Transverse colon (tissue), 4 donors: ENCODE measurements at regions not wholly inside any gene's neighbourhood (a gene's known extent, or its start where the extent isn't known, plus 50 kb on each side); places are given as distances from the start of the nearest gene placed in this dataset.

Source experiments
- DNase-seq: peaks from one replicate; pipeline ENCODE4 v3.0.0-alpha.2; 2019
- H3K27ac ChIP-seq, 4 donors: fragments of 200-600 bp; sonication (generic); 2 replicates each; pipeline ENCODE4 v1.5.1; 2016 to 2018; ENCODE audit warnings: inconsistent platforms in 4 of 4
- H3K27me3 ChIP-seq: fragments of 200-600 bp; sonication (generic); 2 replicates; pipeline ENCODE4 v1.5.1; 2017; ENCODE audit warnings: inconsistent platforms
- H3K36me3 ChIP-seq, 4 donors: fragments of 200-600 bp; sonication (generic); 2 replicates each; pipeline ENCODE4 v1.5.1; 2017 to 2019; ENCODE audit warnings: inconsistent platforms in 4 of 4
- H3K4me1 ChIP-seq, 4 donors: fragments of 200-600 bp; sonication (generic); 2 replicates each; pipeline ENCODE4 v1.5.1; 2017 to 2020; ENCODE audit warnings: inconsistent platforms in 4 of 4
- H3K4me3 ChIP-seq, 4 donors: fragments of 200-600 bp; sonication (generic); 1 replicate in 1 of 4; 2 replicates in 3 of 4; pipeline versions ENCODE4 v1.5.1 to v1.6.1; 2017 to 2019; ENCODE audit warnings: inconsistent platforms in 4 of 4
- H3K9me3 ChIP-seq, 2 donors: fragments of 200-600 bp; sonication (generic); 2 replicates each; pipeline ENCODE4 v1.5.1; 2017 to 2019; ENCODE audit warnings: inconsistent platforms in 2 of 2
- EP300 ChIP-seq: sonication (generic); formaldehyde crosslinking; IDR thresholded peaks from one replicate; pipeline ENCODE4 v1.6.1; 2017; ENCODE audit warnings: antibody characterized with exemption, low read depth
- POLR2A ChIP-seq: fragments of 450-650 bp; IDR thresholded peaks from one replicate; pipeline ENCODE4 v1.6.1; 2016; ENCODE audit warnings: antibody characterized with exemption, mild to moderate bottlenecking, moderate library complexity
- POLR2AphosphoS5 ChIP-seq, 3 donors: sonication (generic); formaldehyde crosslinking; IDR thresholded peaks; one replicate each; pipeline ENCODE4 v1.6.1; 2016; ENCODE audit warnings: antibody characterized with exemption in 3 of 3
- WGBS, 2 donors: methylation state at CpG; one replicate each; pipeline ENCODE4 v1.1.5; 2018; ENCODE audit warnings: low coverage in 1 of 2; 5-methylcytosine and 5-hydroxymethylcytosine counted together
- in situ Hi-C, 4 donors: fragments of 200-750 bp; cut with MboI; loops; one replicate each; pipeline versions ENCODE4 v1.15.0 to v1.15.1; 2017; ENCODE audit warnings: low sequenced_read_pairs in 3 of 4, low pct_ligation_motif_present in 1 of 4, low pct_unique_long_range_greater_than_20kb in 1 of 4
- intact Hi-C: fragments of 100-400 bp; cut with DNase I; formaldehyde crosslinking; loops from one replicate; pipeline ENCODE4 v1.15.1; 2023; ENCODE audit warnings: low total_unique reads
- TF ChIP-seq, protein P1 (sequence below), 5 experiments: fragments of 200-600 bp in 3 of 5; fragments of 450-650 bp in 2 of 5; sonication (generic) in 3 of 5; IDR thresholded peaks; 1 replicate in 2 of 5; 2 replicates in 3 of 5; pipeline ENCODE4 v1.5.1; 2016 to 2017; ENCODE audit warnings: antibody characterized with exemption in 5 of 5, inconsistent platforms in 3 of 5, mild to moderate bottlenecking in 2 of 5, moderate library complexity in 1 of 5

DNA sequence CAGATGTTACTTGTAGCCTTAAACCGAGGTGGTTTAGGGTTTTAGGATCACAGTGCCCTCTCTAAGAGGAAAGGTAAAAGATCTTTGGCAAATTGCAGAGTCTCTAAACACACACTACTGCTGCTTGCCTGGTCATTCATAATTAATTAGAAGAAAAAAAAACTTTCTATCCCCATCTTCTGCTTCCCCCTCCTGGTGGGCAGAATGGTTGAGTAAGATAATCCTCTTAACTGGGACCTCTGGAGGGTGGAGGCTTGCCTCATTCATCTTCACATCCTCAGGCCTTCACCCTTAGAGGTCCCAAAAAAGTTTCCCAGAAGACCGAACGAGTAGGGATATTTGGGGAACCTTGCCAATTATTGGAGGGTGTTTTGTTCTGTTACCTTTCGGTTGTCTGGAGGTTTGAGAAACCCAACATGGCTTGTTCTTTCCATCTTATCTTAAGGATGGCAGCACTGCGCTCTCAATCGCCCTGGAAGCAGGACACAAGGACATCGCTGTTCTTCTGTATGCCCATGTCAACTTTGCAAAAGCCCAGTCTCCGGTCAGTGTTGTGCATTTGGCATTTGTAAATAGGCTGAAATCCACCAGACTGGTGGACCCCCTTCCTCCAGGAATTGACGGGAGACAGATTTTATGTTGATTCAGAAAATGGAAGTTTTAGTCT lies 97.3 kb upstream of the DMRT1 start:
- Histone ChIP-seq H3K4me3 (no peak overlapping the region), H3K27me3 (no peaks in the 10 kb centered on the region), H3K9me3 (no peaks in the 10 kb centered on the region), H3K27ac (peak overlapping the region in 3 of 4 donors; percentile 56 to 73 (median 70)), H3K4me1 (peaks cover 2 to 9% (median 5%) of the 10 kb centered on the region in 4 donors), H3K36me3 (peaks cover 0 to 21% (median 10%) of the 10 kb centered on the region in 4 donors)
- TF ChIP-seq, protein P1, sequence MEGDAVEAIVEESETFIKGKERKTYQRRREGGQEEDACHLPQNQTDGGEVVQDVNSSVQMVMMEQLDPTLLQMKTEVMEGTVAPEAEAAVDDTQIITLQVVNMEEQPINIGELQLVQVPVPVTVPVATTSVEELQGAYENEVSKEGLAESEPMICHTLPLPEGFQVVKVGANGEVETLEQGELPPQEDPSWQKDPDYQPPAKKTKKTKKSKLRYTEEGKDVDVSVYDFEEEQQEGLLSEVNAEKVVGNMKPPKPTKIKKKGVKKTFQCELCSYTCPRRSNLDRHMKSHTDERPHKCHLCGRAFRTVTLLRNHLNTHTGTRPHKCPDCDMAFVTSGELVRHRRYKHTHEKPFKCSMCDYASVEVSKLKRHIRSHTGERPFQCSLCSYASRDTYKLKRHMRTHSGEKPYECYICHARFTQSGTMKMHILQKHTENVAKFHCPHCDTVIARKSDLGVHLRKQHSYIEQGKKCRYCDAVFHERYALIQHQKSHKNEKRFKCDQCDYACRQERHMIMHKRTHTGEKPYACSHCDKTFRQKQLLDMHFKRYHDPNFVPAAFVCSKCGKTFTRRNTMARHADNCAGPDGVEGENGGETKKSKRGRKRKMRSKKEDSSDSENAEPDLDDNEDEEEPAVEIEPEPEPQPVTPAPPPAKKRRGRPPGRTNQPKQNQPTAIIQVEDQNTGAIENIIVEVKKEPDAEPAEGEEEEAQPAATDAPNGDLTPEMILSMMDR (IDR thresholded peaks at IDR 0.05), result no peak
- TF ChIP-seq POLR2A (no peak), POLR2AphosphoS5 (IDR thresholded peaks at IDR 0.05) (no peak), EP300 (no peak)
- DNase-seq, result no peak
- in situ Hi-C loops, result no loop called here
- intact Hi-C loops, result no loop called here
- WGBS, 2 donors, result 77 to 92% methylated on average over 1 to 9 of the region's 9 CpGs

DNA sequence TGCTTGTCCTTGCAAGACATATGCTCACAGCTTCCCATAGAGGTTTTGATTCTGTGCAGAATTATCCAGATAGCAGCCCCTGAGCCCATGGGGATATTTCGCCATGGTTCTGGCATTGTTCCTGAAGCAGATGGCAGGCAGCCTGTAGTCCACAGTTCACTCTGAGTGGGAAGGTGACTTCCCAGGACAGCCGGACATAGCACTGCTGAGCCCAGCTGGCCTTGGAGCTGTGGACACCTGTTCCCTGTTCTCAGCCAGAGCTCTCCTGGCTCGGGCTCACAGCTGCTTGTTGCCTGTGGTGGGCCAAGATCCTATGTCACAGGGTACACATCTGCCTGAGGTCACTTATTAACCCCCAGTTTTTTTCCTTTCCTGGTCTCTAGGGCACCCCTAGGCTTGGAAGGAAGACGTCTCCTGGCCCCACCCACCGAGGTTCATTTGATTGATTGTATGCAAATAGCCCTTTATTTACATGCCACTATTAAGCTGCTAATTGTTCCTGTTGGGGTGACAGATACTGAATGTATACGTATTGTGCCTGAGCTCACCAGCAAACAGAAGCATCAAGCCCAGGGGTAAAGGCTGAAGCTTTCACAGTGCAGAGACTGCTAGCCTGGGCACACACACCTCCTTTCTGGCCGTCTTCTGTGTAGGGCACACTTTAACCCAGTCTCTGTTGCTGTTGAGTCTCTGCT lies 96.6 kb upstream of the DMRT1 start:
- intact Hi-C loops, result no loop called here

DNA sequence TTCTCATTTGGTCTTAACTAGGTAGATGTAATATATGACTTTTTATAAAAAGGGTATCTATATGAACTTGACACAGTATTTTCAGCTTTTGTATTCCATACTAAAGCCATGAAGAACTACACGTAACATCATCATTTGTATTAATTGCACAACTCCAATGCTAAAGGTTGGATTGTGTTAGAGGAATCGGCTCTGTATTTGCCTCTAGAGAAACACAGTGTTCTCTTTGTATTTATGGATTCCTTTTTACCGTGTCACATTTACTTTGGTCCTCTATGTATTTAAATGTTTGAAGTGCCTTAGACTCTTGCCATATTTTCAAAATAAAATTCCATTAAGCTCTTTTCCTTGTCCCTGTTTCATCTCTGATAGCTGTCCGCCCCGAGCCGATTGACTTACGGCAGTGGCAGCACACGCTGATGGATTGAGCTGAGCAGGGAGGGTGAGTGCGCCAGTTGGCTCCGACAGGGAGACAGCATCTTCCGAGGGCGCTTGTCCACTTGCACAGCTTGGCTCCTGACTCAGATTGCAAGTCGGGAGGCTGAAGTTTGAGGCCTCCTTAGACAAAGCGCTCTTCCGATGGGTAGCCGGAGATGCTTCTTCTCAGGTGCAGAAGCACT lies 95.6 kb upstream of the DMRT1 start:
- H3K4me3 ChIP-seq, result no peak overlapping the region
- no peak for TF ChIP-seq EP300
- TF ChIP-seq, protein P1 (IDR thresholded peaks at IDR 0.05), result no peak
- TF ChIP-seq POLR2AphosphoS5 (IDR thresholded peaks at IDR 0.05), result peak in 2 of 3 donors; percentile 47
- intact Hi-C loops, result no loop called here
- H3K9me3 ChIP-seq, result no peaks in the 10 kb centered on the region
- H3K27me3 ChIP-seq, result no peaks in the 10 kb centered on the region
- 89 to 100% methylated on average over 1 to 16 of the region's 16 CpGs for WGBS, 2 donors
- H3K36me3 ChIP-seq, result peaks cover 0 to 21% (median 7%) of the 10 kb centered on the region in 4 donors
- in situ Hi-C loops, result no loop called here
- peak overlapping the region; percentile 52 to 73 (median 63) for H3K27ac ChIP-seq
- peaks cover 0 to 13% (median 3%) of the 10 kb centered on the region in 4 donors for H3K4me1 ChIP-seq
- no peak for DNase-seq

More for the DNA sequence above, 96.6 kb upstream of the DMRT1 start:
- Histone ChIP-seq H3K4me1 (peaks cover 0 to 10% (median 3%) of the 10 kb centered on the region in 4 donors), H3K27ac (peak overlapping the region; percentile 52 to 73 (median 63)), H3K27me3 (no peaks in the 10 kb centered on the region), H3K36me3 (peaks cover 0 to 21% (median 10%) of the 10 kb centered on the region in 4 donors), H3K4me3 (no peak overlapping the region), H3K9me3 (no peaks in the 10 kb centered on the region)
- 75% methylated on average over 7 of the region's 7 CpGs; no CpG with 5 or more reads in 1 of the 2 donors for WGBS, 2 donors
- in situ Hi-C loops, result no loop called here
- DNase-seq, result peak; percentile 31
- TF ChIP-seq, protein P1 (IDR thresholded peaks at IDR 0.05), result no peak
- no peak for TF ChIP-seq EP300
- peak; percentile 52 to 64 (median 59) for TF ChIP-seq POLR2AphosphoS5 (IDR thresholded peaks at IDR 0.05)
